HG03442 (cell line): ENCODE measurements at regions not wholly inside any gene's neighbourhood (a gene's known extent, or its start where the extent isn't known, plus 50 kb on each side); places are given as distances from the start of the nearest gene placed in this dataset.
"Not testable (repeated sequence)": the region's sequence is repeated elsewhere in the genome, so short reads cannot be mapped to it uniquely, and the experiment has no call there.

Source experiments
- ATAC-seq: cut with Tn5 transposase; IDR thresholded peaks from one replicate; pipeline ENCODE4 v1.9.1; 2021; ENCODE audit warnings: mild to moderate bottlenecking, moderate library complexity; ENCODE audit not compliant: unreplicated experiment

- not testable (repeated sequence) for ATAC-seq
Measured at GRCh38 chr9:62145648-62146047, 955.8 kb downstream of the SPATA31A7 start.
